ENCODE measurements at regions not wholly inside any gene's neighbourhood (a gene's known extent, or its start where the extent isn't known, plus 50 kb on each side); places are given as distances from the start of the nearest gene placed in this dataset.
"Not testable (repeated sequence)": the region's sequence is repeated elsewhere in the genome, so short reads cannot be mapped to it uniquely, and the experiment has no call there.

DNA sequence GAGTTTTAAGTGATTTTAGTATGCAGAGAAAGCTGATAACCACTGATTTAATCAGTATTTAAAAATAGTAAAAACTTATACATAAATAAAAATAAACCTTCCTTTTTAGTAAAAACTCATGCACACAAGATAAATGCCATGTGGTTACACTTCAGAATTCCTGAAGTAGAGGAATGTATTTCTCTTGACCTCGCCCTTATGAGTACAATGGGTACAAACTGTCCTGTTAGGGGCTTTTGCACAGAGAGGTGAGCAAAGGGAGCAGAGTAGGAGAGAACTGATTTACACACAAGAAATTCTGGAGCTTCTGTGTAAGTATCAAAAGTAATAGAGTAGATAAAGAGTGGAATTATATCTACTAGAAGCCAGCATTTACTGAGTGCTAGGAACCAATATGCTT is 279.6 kb downstream of the PPP1R3A start:
- in situ Hi-C loops (cut with HindIII; ENCODE audit: low pct_unique_long_range_greater_than_20kb, low sequenced_read_pairs): no loop called here
- DNase-seq (ENCODE audit: low read depth, low spot score): no peak

DNA sequence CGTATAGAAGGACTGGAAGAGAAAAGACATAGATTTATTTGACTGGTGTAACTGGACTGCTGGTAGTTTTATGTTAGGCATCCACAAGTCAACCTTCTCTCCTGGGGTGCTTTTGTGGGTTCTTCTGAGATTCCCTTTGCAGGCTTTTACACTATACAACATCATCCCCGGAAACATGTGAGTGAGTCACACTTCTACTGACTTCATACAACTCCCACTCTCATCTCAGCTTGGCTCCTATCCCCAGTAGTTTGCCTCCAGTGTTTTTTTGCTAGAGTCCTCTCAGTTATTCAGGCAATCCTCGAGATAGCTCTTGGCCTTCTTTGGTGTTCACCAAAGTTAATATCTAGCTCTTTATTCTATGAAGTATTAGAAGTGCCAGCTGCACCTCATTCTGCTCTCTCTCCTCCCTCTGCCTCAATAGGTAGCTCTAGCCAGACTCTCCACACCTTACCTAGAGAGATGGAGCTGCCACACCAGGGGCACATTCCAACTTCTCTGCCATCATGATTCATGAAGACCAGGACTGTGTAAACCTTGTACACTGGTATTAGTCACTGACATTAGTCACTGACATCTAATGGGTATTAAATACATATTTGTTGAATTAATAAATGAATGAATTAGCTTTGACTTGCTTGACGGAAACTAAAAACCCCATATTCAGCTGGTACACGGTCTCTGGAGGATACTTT is 281.9 kb downstream of the PPP1R3A start:
- in situ Hi-C loops (cut with HindIII; ENCODE audit: low pct_unique_long_range_greater_than_20kb, low sequenced_read_pairs): no loop called here
- DNase-seq (ENCODE audit: low read depth, low spot score): no peak

DNA sequence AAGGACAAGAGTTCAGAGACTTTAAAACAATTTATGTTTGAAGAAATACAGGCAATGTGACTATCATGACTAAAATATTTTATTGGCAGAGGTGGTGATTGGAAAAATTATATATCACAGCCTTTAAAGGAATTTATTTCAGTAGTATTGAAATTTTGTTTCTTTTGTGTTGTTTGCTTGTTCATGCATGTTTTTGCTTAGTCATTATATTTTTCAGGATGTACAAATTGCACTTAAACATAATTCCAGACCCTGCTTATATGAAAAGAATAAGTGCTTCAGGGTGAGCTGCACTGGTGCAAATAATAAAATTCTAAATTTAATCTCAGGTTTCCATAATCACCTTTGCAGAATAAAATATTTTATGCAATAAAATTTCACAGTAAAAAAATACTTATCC is 283.3 kb downstream of the PPP1R3A start:
- in situ Hi-C loops (cut with HindIII; ENCODE audit: low pct_unique_long_range_greater_than_20kb, low sequenced_read_pairs): no loop called here

DNA sequence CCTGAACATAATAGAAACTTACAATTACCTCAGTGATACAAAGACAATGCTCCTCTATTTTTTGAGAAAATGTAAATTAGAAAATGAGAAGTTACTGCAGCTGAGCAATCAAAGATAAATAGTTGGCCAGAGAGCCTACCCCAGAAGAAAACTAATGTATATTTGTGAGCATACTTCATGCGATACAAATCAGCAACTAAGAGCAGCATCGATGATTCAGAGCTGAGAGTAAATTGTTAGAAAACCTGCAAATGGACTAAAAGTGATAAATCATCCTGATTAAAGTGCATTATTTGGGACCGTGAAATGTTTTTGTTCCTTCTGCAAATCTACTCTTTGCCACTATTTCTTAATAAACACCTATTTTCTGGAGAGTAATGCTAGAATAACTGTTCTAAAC is 285.7 kb downstream of the PPP1R3A start:
- no peak for DNase-seq (ENCODE audit: low read depth, low spot score)
- in situ Hi-C loops (cut with HindIII; ENCODE audit: low pct_unique_long_range_greater_than_20kb, low sequenced_read_pairs): no loop called here

More for the DNA sequence above, 283.3 kb downstream of the PPP1R3A start:
- no peak for DNase-seq (ENCODE audit: low read depth, low spot score)

DNA sequence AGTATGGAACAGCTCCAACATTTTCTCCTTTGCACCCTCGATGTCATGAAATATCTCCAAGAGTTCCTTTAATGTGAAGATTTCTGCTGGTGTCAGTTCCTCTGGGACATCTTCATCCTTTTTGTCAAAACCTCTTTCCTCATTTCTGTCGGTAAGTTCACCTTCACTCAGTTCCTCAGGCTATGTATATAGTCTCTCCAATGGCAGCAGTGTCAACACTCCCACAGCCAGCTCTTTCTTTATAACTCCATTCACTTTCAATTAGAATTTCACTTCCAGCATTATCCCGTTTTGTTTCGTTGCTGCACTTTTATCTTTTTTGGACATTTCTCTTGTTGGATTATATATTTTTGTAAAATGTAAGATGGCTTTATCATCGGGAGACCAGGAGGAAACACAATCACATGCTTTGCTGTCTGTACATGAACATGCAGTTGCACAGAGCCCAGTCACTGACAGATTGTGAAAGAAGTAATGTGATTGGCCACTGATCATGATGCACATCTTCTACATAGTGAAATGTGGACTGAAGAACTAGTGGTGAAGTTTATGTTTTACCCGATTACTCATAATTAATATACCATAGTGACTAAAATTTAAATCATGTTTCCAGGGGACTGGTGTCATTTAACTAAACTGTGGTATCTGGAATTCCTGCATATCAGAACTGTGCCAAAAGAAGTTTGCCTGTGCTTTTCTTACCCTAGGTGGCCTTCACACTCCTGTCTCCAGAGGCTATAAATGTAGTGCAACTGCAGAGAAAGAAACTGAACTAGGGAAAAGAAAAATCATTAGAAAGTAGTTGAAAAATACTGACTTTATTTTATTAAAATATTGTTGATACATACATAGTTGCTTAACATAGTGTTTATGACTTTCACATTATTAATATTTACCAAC is 289.6 kb downstream of the PPP1R3A start:
- in situ Hi-C loops (cut with HindIII; ENCODE audit: low pct_unique_long_range_greater_than_20kb, low sequenced_read_pairs): no loop called here
- peak; percentile 54 for DNase-seq (ENCODE audit: low read depth, low spot score)

DNA sequence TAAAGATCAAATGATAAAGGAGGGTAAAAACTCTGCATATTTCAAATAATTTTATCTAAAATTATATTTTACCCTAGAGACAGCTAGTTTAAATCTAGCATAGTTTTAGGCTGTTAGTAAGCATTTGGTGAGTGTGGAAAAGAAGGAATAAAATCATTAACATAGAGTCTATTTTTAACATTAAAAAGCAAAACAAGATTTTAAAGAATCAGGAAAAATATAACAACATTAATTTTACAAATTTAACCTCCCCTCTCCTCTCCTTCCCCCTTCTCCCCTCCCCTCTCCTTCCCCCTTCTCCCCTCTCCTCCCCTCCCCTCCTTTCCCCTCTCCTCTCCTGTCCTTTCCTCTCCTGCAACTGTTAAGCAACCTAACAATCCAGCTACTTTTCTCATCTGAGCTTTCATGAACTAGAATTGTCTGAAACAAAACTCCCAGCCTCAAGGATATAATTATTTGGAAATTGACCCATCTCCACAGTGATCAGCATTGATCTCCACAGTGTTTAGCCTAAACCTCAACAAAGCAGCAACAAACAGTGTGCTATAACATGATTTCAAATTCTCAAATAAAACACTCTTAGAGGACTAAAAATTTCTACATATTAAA is 293.2 kb downstream of the PPP1R3A start:
- in situ Hi-C loops (cut with HindIII; ENCODE audit: low pct_unique_long_range_greater_than_20kb, low sequenced_read_pairs): no loop called here
- DNase-seq (ENCODE audit: low read depth, low spot score): no peak

DNA sequence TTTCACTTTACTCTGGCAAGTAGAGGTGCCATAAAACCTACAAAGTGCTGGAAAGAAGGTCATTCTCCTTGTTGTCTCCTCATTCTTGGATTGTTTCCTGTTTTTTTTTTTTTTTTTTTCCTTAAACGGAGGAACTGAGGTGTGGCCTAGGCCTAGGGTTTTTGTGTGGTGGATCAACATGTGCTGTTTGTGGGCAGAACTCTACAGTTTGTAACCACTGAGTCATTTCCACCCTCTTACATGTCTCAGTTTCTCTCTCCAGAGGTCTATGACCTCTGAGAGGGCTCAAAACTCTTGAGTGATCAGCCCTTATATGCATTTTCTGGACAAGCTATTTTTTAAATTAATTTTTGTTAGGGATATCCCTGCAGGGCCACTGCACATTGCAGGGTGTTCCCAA is 296.0 kb downstream of the PPP1R3A start:
- no peak for DNase-seq (ENCODE audit: low read depth, low spot score)
- in situ Hi-C loops (cut with HindIII; ENCODE audit: low pct_unique_long_range_greater_than_20kb, low sequenced_read_pairs): no loop called here

DNA sequence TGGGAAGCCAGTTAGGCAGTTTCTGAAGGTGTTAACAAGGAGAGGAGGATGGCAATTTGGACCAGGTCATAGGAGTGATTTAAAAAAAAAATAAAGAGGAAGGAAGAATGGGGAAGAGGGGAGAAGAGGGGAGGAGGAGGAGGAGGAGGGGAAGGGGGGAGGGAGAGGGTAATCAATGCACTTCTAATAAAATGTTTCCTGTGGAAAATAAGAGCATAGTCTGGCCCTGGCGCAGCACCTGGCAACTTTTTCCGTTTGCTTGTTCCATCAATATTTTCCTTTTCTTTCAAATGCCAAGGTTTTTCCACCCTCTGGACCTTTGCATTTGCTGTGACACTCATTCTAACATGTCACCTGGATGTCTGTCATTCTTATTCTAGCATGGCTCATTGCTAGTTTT is 308.2 kb downstream of the PPP1R3A start:
- DNase-seq (ENCODE audit: low read depth, low spot score): no peak
- in situ Hi-C loops (cut with HindIII; ENCODE audit: low pct_unique_long_range_greater_than_20kb, low sequenced_read_pairs): no loop called here

DNA sequence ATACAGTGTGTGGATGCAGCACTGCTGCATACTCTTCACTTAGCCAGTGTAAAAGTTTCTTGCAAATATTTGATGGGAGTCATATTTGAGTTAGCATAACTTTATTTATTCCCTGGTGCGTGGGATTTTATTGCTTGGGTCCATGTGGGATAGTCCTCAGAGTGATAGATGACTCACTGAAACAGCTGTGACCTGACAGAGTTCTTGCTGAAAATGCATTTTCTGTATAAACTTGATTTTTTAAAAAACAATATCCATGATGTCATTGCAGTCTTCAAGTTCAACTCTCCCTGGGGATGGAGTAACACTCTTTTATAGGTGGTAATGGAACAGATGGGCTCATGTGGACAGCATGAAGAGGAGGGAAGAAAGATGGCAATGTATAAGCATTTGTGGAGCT is 310.0 kb downstream of the PPP1R3A start:
- in situ Hi-C loops (cut with HindIII; ENCODE audit: low pct_unique_long_range_greater_than_20kb, low sequenced_read_pairs): no loop called here

DNA sequence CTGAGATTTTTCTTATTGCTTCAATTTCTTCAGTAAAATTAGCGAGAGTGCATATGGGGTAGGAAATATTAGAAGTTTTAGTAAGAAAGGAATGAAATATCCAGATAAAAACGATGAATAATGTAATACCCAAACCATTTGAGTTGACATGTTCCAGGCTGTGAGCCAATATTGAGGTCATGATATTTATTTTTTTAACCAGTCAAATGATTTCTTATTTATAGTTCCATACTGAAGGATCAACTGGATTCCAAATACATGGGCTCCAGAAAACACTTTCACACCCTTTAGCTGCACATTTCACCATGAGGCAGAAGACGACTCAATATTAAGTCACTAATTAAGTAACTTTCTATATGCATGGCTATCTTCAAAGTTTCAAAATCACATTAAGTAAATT is 312.5 kb downstream of the PPP1R3A start:
- in situ Hi-C loops (cut with HindIII; ENCODE audit: low pct_unique_long_range_greater_than_20kb, low sequenced_read_pairs): no loop called here
- no peak for DNase-seq (ENCODE audit: low read depth, low spot score)

More for the DNA sequence above, 310.0 kb downstream of the PPP1R3A start:
- DNase-seq (ENCODE audit: low read depth, low spot score): no peak

DNA sequence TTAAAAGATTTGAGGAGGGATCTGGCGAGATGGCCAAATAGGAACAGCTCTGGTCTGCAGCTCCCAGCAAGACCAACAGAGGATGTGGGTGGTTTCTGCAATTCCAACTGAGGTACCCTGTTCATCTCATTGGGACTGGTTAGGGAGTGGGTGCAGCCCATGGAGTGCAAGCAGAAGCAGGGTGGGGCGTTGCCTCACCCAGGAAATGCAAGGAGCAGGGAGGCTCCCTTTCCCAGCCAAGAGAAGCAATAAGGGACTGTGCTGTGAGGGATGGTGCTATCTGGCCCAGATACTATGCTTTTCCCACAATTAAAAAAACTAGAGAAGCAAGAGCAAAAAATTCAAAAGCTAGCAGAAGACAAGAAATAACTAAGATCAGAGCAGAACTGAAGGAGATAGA is 318.4 kb downstream of the PPP1R3A start:
- in situ Hi-C loops (cut with HindIII; ENCODE audit: low pct_unique_long_range_greater_than_20kb, low sequenced_read_pairs); DNase-seq (ENCODE audit: low read depth, low spot score): not testable (repeated sequence)

DNA sequence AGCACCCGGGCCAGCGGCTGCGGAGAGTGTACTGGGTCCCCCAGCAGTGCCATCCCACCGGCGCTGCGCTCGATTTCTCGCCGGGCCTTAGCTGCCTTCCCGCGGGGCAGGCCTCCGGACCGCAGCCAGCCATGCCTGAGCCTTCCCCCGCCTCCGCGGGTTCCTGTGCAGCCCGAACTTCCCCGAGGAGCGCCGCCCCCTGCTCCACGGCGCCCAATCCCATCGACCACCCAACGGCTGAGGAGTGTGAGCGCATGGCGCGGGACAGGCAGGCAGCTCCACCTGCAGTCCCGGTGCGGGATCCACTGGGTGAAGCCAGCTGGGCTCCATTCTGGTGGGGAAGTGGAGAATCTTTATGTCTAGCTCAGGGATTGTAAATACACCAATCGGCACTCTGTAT is 325.4 kb downstream of the PPP1R3A start:
- DNase-seq (ENCODE audit: low read depth, low spot score); in situ Hi-C loops (cut with HindIII; ENCODE audit: low pct_unique_long_range_greater_than_20kb, low sequenced_read_pairs): not testable (repeated sequence)

DNA sequence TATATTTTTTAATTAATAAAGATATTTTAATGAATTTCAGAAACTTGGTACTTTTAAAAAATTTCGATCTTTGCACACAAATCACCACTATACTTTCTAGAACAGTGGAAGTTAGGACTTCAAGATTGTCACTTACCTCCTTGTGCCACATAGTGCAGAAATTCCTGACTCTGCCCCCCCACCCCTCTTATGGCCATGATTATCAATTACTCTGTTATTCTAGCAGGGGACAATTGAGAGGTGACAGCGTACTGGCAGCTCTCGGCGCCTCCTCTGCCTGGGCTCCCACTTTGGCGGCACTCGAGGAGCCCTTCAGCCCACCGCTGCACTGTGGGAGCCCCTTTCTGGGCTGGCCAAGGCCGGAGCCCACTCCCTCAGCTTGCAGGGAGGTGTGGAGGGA is 325.9 kb downstream of the PPP1R3A start:
- in situ Hi-C loops (cut with HindIII; ENCODE audit: low pct_unique_long_range_greater_than_20kb, low sequenced_read_pairs); DNase-seq (ENCODE audit: low read depth, low spot score): not testable (repeated sequence)

DNA sequence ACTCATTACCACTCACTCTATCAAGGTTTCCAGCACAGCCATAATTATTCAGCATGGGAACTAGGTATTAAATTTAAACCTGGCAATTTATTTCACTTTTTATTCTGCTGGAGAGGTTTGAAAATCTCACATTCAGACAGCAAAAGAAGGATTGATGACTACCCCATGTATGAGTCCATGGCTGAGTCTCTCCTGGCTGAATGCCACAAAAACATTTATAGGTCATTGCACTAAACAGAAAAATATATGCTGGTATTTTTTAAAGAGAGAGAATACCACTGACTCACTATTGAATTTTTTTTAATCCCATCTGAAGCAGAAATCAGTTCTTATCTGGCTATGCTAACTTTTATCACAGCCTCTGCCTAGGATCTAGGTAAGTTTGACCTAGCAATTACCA is 336.3 kb downstream of the PPP1R3A start:
- in situ Hi-C loops (cut with HindIII; ENCODE audit: low pct_unique_long_range_greater_than_20kb, low sequenced_read_pairs): no loop called here

DNA sequence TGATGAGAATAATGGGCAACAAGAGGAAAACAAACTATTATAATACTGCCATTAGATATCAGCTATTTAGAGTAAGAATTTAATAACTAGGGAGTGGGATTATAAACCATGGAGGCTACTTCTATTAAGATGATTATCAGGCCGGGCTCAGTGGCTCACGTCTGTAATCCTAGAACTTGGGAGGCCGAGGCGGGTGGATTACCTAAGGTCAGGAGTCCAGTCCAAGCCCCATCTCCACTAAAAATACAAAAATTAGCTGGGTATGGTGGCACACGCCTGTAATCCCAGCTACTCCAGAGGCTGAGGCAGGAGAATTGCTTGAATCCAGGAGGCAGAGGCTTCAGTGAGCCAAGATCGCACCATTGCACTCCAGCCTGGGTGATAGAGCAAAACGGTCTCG is 355.6 kb downstream of the PPP1R3A start:
- in situ Hi-C loops (cut with HindIII; ENCODE audit: low pct_unique_long_range_greater_than_20kb, low sequenced_read_pairs); DNase-seq (ENCODE audit: low read depth, low spot score): not testable (repeated sequence)

More for the DNA sequence above, 336.3 kb downstream of the PPP1R3A start:
- DNase-seq (ENCODE audit: low read depth, low spot score): no peak

DNA sequence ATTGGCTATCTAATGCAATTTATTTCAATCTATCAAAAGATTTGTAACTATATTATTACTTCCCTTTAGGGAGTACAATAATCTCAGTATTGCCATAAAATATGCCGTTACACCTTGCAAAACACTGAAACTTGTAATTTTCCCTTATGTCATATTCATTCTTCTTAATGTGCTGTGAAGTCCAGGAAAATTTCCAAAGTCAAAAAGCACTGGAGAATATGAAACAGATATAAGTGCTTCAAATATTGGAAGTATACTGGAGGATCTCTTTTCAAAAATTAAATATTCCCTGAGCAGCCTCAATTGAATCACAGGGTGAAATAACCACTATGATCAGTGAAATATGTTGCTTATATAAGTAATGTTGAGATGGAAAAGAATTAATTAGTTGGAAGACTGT is 356.0 kb downstream of the PPP1R3A start:
- DNase-seq (ENCODE audit: low read depth, low spot score): no peak

DNA sequence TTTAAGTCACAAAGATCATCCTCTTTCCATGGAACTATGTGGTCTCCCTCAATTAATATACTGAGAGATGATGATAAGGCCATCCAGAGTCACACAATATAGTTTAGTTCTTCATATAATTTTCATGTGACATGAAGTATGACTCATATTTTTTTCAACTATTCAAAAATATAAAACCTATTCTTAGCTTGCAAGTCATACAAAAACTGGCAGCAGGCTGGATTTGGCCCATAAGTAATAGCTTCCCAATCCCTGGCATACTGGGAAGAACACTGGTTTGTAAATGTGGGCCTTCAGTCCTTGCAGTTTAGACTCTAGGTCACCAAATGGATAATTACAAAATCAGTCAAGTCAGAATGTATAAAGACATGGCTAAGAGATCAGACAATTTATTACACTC is 356.6 kb downstream of the PPP1R3A start:
- in situ Hi-C loops (cut with HindIII; ENCODE audit: low pct_unique_long_range_greater_than_20kb, low sequenced_read_pairs): no loop called here
- DNase-seq (ENCODE audit: low read depth, low spot score): no peak

More for the DNA sequence above, 356.0 kb downstream of the PPP1R3A start:
- in situ Hi-C loops (cut with HindIII; ENCODE audit: low pct_unique_long_range_greater_than_20kb, low sequenced_read_pairs): no loop called here

DNA sequence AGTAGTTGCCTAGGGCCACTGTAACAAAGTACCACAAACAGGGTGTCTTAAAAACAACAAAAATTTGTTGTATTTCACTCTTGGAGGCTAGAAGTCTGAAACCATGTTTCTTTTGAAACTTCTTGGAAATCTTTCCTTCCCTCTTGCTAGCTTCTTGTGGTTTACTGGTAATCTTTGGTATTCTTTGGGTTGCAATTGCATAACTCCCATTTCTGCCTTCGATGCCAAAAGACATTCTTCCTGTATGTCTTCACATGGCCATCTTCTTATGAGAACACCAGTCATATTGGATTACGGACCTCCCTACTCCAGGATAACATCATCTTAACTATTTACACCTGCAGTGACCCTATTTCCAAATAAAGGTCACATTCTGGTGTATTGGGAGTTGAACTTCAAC is 357.4 kb downstream of the PPP1R3A start:
- in situ Hi-C loops (cut with HindIII; ENCODE audit: low pct_unique_long_range_greater_than_20kb, low sequenced_read_pairs): no loop called here
- no peak for DNase-seq (ENCODE audit: low read depth, low spot score)
